NT2/D1 (cell line): ENCODE measurements at regions not wholly inside any gene's neighbourhood (a gene's known extent, or its start where the extent isn't known, plus 50 kb on each side); places are given as distances from the start of the nearest gene placed in this dataset.

Experiments
- SUZ12 ChIP-seq: IDR thresholded peaks from 2 replicates; pipeline ENCODE4 v1.6.1; 2011; ENCODE audit not compliant: insufficient read length, insufficient read depth; ENCODE audit errors: extremely low read depth
- YY1 ChIP-seq: IDR thresholded peaks from 2 replicates; pipeline ENCODE4 v1.6.1; 2011; ENCODE audit not compliant: insufficient read length, insufficient read depth
- ZNF274 ChIP-seq: IDR thresholded peaks from 2 replicates; pipeline ENCODE4 v1.6.1; 2011; ENCODE audit warnings: mild to moderate bottlenecking, low read depth, low read length

- TF ChIP-seq YY1 (no peak), ZNF274 (no peak), SUZ12 (no peak)
These were observed 84.5 kb upstream of the FRY start for GRCh38 chr13:31947105-31947504.
